Right atrium auricular region (tissue), 2 donors: ENCODE measurements at regions not wholly inside any gene's neighbourhood (a gene's known extent, or its start where the extent isn't known, plus 50 kb on each side); places are given as distances from the start of the nearest gene placed in this dataset.
"Not testable (repeated sequence)": the region's sequence is repeated elsewhere in the genome, so short reads cannot be mapped to it uniquely, and the experiment has no call there.

Experiments
- DNase-seq: peaks from one replicate; pipeline ENCODE4 v3.0.0-alpha.2; 2019; ENCODE audit warnings: low spot score
- H3K27ac ChIP-seq, 2 donors: fragments of 200-600 bp; sonication (generic); 1 replicate in 1 of 2; 2 replicates in 1 of 2; pipeline ENCODE4 v1.5.1; 2016 to 2019
- H3K27me3 ChIP-seq, 2 donors: fragments of 200-600 bp; sonication (generic); one replicate each; pipeline versions ENCODE4 v1.5.1 to v1.6.0; 2017 to 2019
- H3K36me3 ChIP-seq: fragments of 200-600 bp; sonication (generic); one replicate; pipeline ENCODE4 v1.5.1; 2016
- H3K4me1 ChIP-seq, 2 donors: fragments of 200-600 bp; sonication (generic); one replicate each; pipeline versions ENCODE4 v1.5.1 to v1.6.0; 2017 to 2019
- H3K4me3 ChIP-seq, 2 donors: fragments of 200-600 bp; sonication (generic); 1 replicate in 1 of 2; 2 replicates in 1 of 2; pipeline ENCODE4 v1.5.1; 2017 to 2019; ENCODE audit warnings: mild to moderate bottlenecking in 1 of 2, moderate library complexity in 1 of 2
- H3K9me3 ChIP-seq, 2 donors: fragments of 200-600 bp; sonication (generic); one replicate each; pipeline ENCODE4 v1.5.1; 2019
- TF ChIP-seq, protein P1 (sequence below), 2 donors: fragments of 200-600 bp; sonication (generic); IDR thresholded peaks; one replicate each; pipeline ENCODE4 v1.5.1; 2019; ENCODE audit warnings: antibody characterized with exemption in 2 of 2

GRCh38 chr4:23425570-23425969 lies 464.3 kb downstream of the PPARGC1A start:
- no peak overlapping the region for H3K4me3 ChIP-seq
- H3K27ac ChIP-seq, result no peak overlapping the region
- no peaks in the 10 kb centered on the region for H3K4me1 ChIP-seq
- TF ChIP-seq, protein P1, sequence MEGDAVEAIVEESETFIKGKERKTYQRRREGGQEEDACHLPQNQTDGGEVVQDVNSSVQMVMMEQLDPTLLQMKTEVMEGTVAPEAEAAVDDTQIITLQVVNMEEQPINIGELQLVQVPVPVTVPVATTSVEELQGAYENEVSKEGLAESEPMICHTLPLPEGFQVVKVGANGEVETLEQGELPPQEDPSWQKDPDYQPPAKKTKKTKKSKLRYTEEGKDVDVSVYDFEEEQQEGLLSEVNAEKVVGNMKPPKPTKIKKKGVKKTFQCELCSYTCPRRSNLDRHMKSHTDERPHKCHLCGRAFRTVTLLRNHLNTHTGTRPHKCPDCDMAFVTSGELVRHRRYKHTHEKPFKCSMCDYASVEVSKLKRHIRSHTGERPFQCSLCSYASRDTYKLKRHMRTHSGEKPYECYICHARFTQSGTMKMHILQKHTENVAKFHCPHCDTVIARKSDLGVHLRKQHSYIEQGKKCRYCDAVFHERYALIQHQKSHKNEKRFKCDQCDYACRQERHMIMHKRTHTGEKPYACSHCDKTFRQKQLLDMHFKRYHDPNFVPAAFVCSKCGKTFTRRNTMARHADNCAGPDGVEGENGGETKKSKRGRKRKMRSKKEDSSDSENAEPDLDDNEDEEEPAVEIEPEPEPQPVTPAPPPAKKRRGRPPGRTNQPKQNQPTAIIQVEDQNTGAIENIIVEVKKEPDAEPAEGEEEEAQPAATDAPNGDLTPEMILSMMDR (IDR thresholded peaks at IDR 0.05), result no peak
- no peaks in the 10 kb centered on the region for H3K36me3 ChIP-seq
- no peaks in the 10 kb centered on the region for H3K9me3 ChIP-seq
- no peaks in the 10 kb centered on the region for H3K27me3 ChIP-seq
- no peak for DNase-seq

DNA sequence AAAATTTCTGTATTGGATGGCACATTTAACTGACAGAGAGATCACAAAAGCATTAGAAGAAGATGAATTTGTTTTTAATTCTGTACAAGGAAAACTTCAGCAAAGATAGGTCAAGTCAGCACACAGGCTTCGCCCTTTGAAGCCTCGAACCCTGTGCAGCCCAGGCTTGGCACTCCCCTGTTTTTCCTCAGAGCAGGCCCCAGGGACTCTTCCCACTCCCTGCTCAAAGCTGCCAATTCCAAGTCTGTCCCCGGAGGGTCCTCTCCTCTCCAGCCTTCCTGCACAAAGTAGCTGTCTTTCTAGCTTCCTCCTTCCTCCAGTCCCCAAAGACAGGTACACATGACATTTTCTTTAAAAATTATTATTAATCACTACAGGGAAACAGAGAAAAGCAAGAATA lies 466.3 kb downstream of the PPARGC1A start:
- Histone ChIP-seq H3K4me1 (no peaks in the 10 kb centered on the region), H3K9me3 (no peaks in the 10 kb centered on the region), H3K36me3 (no peaks in the 10 kb centered on the region), H3K27me3 (no peaks in the 10 kb centered on the region), H3K27ac (no peak overlapping the region), H3K4me3 (no peak overlapping the region)
- TF ChIP-seq, protein P1 (IDR thresholded peaks at IDR 0.05), result no peak
- no peak for DNase-seq

GRCh38 chr4:23422878-23423277 lies 467.0 kb downstream of the PPARGC1A start:
- TF ChIP-seq, protein P1 (IDR thresholded peaks at IDR 0.05), result no peak

GRCh38 chr4:23413631-23414030 lies 476.2 kb downstream of the PPARGC1A start:
- H3K27me3 ChIP-seq, result no peaks in the 10 kb centered on the region
- H3K4me1 ChIP-seq, result no peaks in the 10 kb centered on the region
- no peak overlapping the region for H3K27ac ChIP-seq
- no peak for DNase-seq
- H3K9me3 ChIP-seq, result no peaks in the 10 kb centered on the region
- TF ChIP-seq, protein P1 (IDR thresholded peaks at IDR 0.05), result no peak
- no peaks in the 10 kb centered on the region for H3K36me3 ChIP-seq
- no peak overlapping the region for H3K4me3 ChIP-seq

More at GRCh38 chr4:23422878-23423277, 467.0 kb downstream of the PPARGC1A start:
- H3K9me3 ChIP-seq, result no peaks in the 10 kb centered on the region
- no peaks in the 10 kb centered on the region for H3K4me1 ChIP-seq
- no peaks in the 10 kb centered on the region for H3K27me3 ChIP-seq
- no peaks in the 10 kb centered on the region for H3K36me3 ChIP-seq
- no peak for DNase-seq
- no peak overlapping the region for H3K4me3 ChIP-seq
- no peak overlapping the region for H3K27ac ChIP-seq

GRCh38 chr4:23412701-23413100 lies 477.1 kb downstream of the PPARGC1A start:
- no peaks in the 10 kb centered on the region for H3K36me3 ChIP-seq
- H3K27ac ChIP-seq, result no peak overlapping the region
- DNase-seq, result no peak
- TF ChIP-seq, protein P1 (IDR thresholded peaks at IDR 0.05), result no peak
- H3K4me1 ChIP-seq, result no peaks in the 10 kb centered on the region
- no peak overlapping the region for H3K4me3 ChIP-seq
- H3K27me3 ChIP-seq, result no peaks in the 10 kb centered on the region
- no peaks in the 10 kb centered on the region for H3K9me3 ChIP-seq

DNA sequence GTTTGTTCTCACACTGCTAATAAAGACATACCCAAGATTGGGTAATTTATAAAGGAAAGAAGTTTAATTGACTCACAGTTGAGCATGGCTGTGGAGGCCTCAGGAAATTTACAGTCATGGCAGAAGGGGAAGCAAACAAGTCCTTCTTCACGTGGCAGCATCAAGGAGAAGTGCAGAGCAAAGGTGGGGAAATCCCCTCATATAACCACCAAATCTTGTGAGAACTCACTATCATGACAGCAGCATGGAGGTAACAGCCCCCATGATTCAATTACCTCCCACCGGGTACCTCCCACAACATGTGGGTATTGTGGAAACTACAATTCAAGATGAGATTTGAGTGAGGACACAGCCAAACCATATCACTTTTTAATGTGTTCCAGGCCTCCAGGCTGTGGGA lies 480.9 kb downstream of the PPARGC1A start:
- H3K4me1 ChIP-seq, H3K27me3 ChIP-seq, H3K36me3 ChIP-seq, H3K4me3 ChIP-seq, H3K27ac ChIP-seq, H3K9me3 ChIP-seq, DNase-seq: not testable (repeated sequence)
